Gastroesophageal sphincter (tissue), 3 donors: ENCODE measurements at regions not wholly inside any gene's neighbourhood (a gene's known extent, or its start where the extent isn't known, plus 50 kb on each side); places are given as distances from the start of the nearest gene placed in this dataset.

Experiments
- CTCF ChIP-seq, 4 experiments: fragments of 200-600 bp in 2 of 4; fragments of 450-650 bp in 2 of 4; sonication (generic) in 1 of 4; IDR thresholded peaks; one replicate each; pipeline ENCODE4 v1.5.1; 2017 to 2019; ENCODE audit warnings: antibody characterized with exemption in 4 of 4, mild to moderate bottlenecking in 2 of 4, moderate library complexity in 2 of 4
- EP300 ChIP-seq: sonication (generic); formaldehyde crosslinking; IDR thresholded peaks from one replicate; pipeline ENCODE4 v1.6.1; 2017; ENCODE audit warnings: antibody characterized with exemption, mild to moderate bottlenecking
- POLR2A ChIP-seq, 2 donors: fragments of 450-650 bp; IDR thresholded peaks; one replicate each; pipeline ENCODE4 v1.6.1; 2017; ENCODE audit warnings: antibody characterized with exemption in 2 of 2, mild to moderate bottlenecking in 2 of 2, moderate library complexity in 1 of 2
- POLR2AphosphoS5 ChIP-seq: sonication (generic); formaldehyde crosslinking; IDR thresholded peaks from one replicate; pipeline ENCODE4 v1.6.1; 2017; ENCODE audit warnings: antibody characterized with exemption

DNA sequence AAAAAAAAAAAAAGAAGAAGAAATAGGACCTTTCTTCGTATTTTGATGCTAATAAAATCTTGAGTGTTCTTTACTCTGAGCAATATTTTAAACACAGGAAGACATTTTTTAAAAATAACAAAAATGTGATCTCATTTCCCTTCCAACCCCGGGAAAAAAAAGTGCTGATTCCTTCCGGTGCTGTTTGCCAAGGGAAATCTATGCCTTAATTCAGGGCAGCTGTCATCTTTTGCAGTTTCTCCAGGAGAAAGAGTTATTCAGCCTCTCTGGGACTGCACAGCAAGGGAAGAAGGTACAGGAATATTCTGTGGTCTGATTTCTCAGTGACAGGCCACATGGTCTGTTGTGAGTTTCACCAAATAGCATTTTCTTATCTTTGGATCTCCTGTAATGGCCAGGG is 291.9 kb upstream of the IRX1 start:
- TF ChIP-seq CTCF (IDR thresholded peaks at IDR 0.05), result no peak
- TF ChIP-seq EP300, result no peak
- TF ChIP-seq POLR2A (IDR thresholded peaks at IDR 0.05), result no peak
- TF ChIP-seq POLR2AphosphoS5, result no peak
